Caki2 (cell line): ENCODE measurements at regions not wholly inside any gene's neighbourhood (a gene's known extent, or its start where the extent isn't known, plus 50 kb on each side); places are given as distances from the start of the nearest gene placed in this dataset.
"Not testable (repeated sequence)": the region's sequence is repeated elsewhere in the genome, so short reads cannot be mapped to it uniquely, and the experiment has no call there.

ENCODE experiments used
- DNase-seq: peaks from one replicate; pipeline ENCODE4 v3.0.0-alpha.2; 2015; ENCODE audit warnings: low read depth
- in situ Hi-C: cut with HindIII; loops from 2 replicates; pipeline ENCODE4 v1.10.0; 2016; ENCODE audit warnings: low sequenced_read_pairs, low pct_unique_long_range_greater_than_20kb, mixed read lengths

- peak; percentile 2 for DNase-seq
- in situ Hi-C loops: no loop called here
These were observed 196.6 kb downstream of the PMAIP1 start for GRCh38 chr18:60096428-60096827.

GRCh38 chr18:60092073-60092472 lies 192.3 kb downstream of the PMAIP1 start:
- no peak for DNase-seq
- in situ Hi-C loops: no loop called here

GRCh38 chr18:60090170-60090569 lies 190.4 kb downstream of the PMAIP1 start:
- DNase-seq: no peak
- in situ Hi-C loops: no loop called here

- no peak for DNase-seq
- in situ Hi-C loops: no loop called here
These were observed 183.0 kb downstream of the PMAIP1 start for GRCh38 chr18:60082790-60083189.

- DNase-seq: no peak
- in situ Hi-C loops: no loop called here
These were observed 182.5 kb downstream of the PMAIP1 start for GRCh38 chr18:60082282-60082681.

- no peak for DNase-seq
- in situ Hi-C loops: no loop called here
These were observed 175.7 kb downstream of the PMAIP1 start for GRCh38 chr18:60075477-60075876.

- in situ Hi-C loops: no loop called here
- DNase-seq: no peak
These were observed 170.8 kb downstream of the PMAIP1 start for GRCh38 chr18:60070631-60071030.

GRCh38 chr18:60069145-60069544 lies 169.3 kb downstream of the PMAIP1 start:
- in situ Hi-C loops: no loop called here
- DNase-seq: no peak

- no peak for DNase-seq
- in situ Hi-C loops: no loop called here
These were observed 167.8 kb downstream of the PMAIP1 start for GRCh38 chr18:60067426-60068210.

- in situ Hi-C loops: no loop called here
- no peak for DNase-seq
These were observed 166.6 kb downstream of the PMAIP1 start for GRCh38 chr18:60066219-60066975.

GRCh38 chr18:60064271-60064670 lies 164.5 kb downstream of the PMAIP1 start:
- DNase-seq: peak; percentile 54
- in situ Hi-C loops: no loop called here

GRCh38 chr18:60062831-60063230 lies 163.0 kb downstream of the PMAIP1 start:
- in situ Hi-C loops, DNase-seq: not testable (repeated sequence)

- in situ Hi-C loops: no loop called here
These were observed 162.6 kb downstream of the PMAIP1 start for GRCh38 chr18:60062396-60062795.

GRCh38 chr18:60060578-60060977 lies 160.8 kb downstream of the PMAIP1 start:
- in situ Hi-C loops: no loop called here
- peak; percentile 14 for DNase-seq

More at GRCh38 chr18:60062396-60062795, 162.6 kb downstream of the PMAIP1 start:
- no peak for DNase-seq

GRCh38 chr18:60060026-60060425 lies 160.2 kb downstream of the PMAIP1 start:
- in situ Hi-C loops: no loop called here
- no peak for DNase-seq

- DNase-seq: no peak
- in situ Hi-C loops: no loop called here
These were observed 159.4 kb downstream of the PMAIP1 start for GRCh38 chr18:60059216-60059615.

- in situ Hi-C loops: no loop called here
- DNase-seq: peak; percentile 90
These were observed 154.0 kb downstream of the PMAIP1 start for GRCh38 chr18:60053747-60054304.

- in situ Hi-C loops: no loop called here
- DNase-seq: no peak
These were observed 151.0 kb downstream of the PMAIP1 start for GRCh38 chr18:60050821-60051220.

GRCh38 chr18:60049172-60049571 lies 149.4 kb downstream of the PMAIP1 start:
- DNase-seq: no peak
- in situ Hi-C loops: no loop called here
